Inflammatory macrophage treated with lipopolysaccharide for 4 hours (primary cell): ENCODE measurements at regions not wholly inside any gene's neighbourhood (a gene's known extent, or its start where the extent isn't known, plus 50 kb on each side); places are given as distances from the start of the nearest gene placed in this dataset.
"Not testable (repeated sequence)": the region's sequence is repeated elsewhere in the genome, so short reads cannot be mapped to it uniquely, and the experiment has no call there.

Experiments
- DNase-seq: peaks from one replicate; pipeline ENCODE4 v3.0.0-alpha.2; 2020

DNA sequence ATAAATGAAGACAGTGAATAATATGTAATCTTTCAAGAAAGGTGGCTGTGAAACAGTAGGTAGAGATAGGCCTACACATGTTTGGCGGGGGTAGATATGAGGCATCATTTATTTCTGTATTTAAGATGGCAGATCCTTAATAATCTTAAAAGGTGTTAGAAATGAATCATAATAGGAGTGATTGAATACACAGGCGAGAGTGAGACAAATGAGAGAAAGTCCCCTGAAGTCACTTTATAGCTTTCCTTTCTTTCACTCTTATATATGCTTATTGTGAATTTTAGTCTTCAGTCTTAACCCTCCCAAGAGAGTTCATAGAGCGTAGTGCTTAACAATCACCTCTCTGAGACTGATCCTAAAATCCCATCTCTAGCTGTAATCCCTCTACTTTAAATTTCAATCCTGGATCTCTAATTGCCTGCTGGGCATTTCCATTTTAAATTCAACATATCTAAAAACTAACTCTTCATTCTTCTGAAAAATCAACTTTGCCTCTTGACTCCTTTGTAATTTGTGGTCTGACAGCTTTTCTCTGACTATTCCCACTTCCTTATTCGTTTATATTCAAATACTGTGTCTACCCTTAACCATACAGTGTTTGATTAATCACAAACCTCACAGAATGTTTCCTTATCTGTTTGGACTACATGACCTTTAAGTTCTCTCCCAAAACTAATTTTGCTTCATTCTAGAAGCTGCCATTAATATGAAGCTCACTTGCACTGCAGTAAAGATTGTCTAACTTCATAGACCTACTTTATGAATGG, 463.7 kb upstream of the FSIP2 start:
- DNase-seq: no peak

DNA sequence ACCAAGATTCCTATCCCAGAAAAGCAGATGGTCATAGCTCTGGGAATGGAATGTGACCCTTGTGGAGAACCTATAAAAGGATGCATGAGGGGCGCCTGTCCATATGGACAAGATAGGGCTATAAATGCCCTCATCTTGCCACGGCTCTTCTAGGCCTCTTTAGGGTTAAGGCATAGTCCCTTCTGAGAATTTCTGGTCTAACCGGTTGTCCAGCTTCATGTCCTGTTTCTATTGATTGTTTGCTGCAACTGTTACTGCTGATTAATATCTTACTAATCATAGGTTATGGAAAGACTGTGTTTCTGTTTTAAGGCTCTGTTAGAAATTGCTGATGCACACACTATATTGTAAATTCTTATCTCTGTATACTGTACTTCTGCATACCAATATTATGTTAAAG, 462.6 kb upstream of the FSIP2 start:
- DNase-seq: not testable (repeated sequence)

DNA sequence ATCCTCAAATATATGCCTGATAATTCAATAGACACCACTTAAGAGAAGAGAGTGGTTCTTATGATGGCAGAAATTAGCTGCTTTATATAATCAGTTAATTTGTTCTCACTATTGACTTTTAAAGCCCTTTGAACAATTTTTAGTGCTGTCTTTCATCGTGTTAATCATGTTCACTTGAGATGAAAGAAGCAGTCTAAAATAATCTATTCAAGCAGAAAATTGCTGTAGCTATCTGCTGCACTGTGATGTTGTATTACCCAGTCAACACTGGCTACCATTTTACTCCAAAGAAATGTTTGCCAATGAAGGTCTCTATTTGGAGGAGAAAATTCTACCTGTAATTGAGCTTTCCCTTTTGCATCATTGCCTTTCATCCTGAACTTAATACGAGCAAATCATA, 459.8 kb upstream of the FSIP2 start:
- no peak for DNase-seq

DNA sequence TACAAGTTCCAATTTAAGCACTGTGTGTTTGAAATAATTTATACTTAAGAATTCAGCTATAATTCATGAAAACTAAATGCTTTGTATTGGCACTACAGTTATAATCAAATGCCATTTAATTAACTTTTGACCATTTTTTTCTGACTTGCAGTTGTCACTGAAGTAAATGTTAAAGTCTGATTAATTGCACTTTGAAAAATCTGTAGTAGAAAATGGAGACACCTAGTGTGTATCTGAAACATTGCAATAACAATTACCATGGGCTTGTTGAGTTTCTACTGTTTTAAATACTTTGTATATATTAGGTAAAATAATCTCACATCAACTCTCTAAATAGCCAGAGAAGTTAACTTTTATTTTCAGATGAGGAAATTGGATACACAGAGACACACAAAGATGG, 458.6 kb upstream of the FSIP2 start:
- DNase-seq: peak; percentile 3

DNA sequence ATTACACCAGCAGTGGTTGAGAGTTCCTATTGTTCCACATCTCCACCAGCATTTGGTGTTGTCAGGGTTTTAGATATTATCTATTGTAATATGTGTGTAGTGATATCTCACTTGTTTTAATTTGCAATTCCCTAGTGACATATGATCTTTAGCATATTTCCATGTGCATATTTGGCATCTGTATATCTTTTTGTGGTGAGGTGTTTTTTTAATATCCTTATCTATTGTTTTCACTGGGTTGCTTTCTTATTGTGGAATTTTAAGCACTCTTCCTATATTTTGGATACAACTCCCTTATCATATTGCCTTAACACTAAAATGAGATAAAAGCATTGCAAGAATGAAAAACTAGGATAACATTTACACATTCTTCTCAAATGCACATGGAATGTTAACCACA, 453.9 kb upstream of the FSIP2 start:
- DNase-seq: no peak

DNA sequence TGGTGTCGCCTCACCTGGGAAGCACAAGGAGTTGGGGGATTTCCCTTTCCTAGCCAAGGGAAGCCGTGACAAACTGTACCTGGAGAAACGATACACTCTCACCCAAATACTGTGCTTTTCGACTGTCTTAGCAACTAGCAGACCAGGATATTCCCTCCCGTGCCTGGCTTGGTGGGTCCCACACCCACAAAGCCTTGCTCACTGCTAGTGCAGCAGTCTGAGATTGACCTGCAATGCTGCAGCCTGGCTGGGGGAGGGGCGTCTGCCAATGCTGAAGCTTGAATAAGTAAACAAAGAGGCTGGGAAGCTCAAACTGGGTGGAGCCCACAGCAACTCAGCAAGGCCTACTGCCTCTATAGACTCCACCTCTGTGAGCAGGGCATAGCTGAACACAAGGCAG, 448.6 kb upstream of the FSIP2 start:
- DNase-seq: not testable (repeated sequence)

DNA sequence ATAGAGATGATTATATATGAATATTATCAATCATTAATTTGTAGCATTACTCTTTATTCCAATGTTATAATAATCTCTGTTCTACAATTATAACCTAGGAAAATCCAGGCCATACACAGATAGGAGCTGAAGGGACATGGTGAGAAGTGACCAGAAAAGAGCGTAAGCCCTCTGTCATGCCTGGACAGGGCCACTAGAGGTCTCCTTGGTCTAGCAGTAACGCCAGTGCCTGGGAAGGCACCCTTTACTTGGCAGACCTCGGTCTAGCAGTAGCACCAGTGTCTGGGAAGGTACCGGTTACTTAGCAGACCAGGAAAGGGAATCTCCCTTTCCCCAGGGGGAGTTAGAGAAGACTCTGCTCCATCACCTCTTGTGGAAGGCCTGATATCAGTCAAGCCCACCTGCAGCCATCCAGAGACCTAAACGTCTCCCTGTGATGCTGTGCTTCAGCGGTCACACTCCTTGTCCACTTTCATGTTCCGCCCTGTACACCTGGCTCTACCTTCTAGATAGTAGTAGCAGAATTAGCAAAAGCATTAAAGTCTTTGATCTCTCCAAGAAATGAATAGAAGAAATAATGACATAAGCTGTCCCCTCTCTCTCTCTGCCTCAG, 447.5 kb upstream of the FSIP2 start:
- DNase-seq: peak; percentile 20

DNA sequence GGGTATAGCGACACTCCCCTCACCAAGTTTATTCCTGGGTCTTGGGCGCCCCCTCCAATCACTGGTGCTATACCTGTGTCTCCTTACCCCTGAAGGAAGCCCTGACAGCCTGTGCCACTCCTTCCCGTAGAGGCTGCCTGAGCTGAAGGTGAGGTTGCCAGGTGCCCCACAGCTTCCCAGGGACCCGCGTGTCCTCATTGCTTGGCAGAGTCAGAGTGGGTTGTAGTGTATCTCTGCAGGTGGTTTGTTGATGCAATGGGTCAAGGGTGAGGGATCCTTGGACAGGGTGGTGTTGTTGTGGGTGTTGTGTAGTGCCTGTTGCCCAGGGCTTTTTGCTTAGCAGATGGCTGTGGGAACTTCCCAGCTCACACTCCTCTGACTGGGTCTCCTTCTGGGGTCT, 438.7 kb upstream of the FSIP2 start:
- no peak for DNase-seq

DNA sequence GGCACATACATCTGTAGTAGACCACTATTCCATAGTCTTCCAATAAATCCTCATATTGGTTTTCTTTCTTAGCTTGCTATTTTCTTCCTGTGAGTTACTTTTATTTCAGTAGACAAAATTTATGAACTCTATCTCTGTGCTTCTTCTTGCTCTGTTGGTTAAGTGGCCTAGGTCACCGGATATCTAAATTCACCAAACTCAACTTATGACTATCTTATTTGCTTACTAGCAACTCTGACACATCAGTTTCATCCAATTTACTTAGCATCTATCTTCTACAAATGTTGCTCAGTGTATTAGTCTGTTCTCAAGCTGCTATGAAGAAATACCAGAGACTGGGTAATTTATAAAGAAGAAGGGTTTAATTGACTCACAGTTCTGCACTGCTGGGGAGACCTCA, 432.5 kb upstream of the FSIP2 start:
- DNase-seq: no peak

DNA sequence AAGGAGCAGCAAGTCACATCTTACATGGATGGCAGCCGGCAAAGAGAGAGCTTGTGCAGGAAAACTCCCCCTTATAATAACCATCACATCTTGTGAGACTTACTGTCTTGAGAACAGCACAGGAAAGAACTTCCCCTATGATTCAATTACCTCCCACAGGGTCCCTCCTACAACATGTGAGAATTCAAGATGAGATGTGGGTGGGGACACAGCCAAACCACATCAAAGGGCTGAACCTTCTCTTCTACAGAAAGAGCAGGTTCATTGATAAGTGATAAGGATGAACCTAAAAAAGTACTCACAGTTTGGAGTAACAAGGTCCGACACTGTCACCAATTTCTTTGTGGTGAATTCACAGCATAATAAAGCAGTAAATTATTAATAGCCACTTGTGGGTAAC, 422.2 kb upstream of the FSIP2 start:
- no peak for DNase-seq

DNA sequence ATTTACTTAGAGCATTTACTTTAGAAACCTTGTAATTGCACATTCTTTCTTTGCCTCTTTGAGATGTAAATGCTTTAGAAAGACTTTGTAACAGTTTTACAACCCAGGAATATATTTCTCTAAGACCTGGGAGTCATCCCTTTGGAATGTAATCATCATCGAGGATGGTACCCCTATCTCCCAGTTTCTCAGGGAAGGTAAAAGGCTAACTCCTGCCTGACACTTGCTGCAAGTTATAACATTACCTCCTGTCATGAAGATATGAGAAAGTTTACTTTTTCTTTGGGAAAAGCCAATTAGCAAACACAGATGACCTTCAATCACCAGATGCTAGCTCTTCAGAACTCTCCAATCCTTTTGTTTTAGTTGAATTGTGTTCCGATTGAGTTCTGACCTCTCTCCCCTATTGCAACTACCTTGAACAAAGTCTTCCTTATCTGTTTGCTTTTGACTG, 420.3 kb upstream of the FSIP2 start:
- no peak for DNase-seq

DNA sequence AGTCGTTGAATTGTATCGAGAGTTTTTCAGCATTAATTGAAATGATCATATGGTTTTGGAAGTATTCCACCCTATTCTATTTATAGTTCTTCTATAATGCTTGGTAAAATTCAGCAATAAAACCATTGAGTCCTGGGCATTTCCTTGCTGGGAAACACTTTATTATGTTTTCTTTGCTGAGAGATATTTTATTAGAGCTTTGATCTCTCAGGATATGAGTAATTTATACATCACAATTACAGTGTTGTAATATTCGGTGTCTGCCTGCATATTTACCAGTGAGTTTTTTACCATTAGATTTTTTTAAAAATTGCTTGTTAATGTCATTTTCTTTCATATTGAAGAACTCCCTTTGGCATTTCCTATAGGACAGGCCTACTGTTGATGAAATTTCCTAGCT, 402.7 kb upstream of the FSIP2 start:
- DNase-seq: no peak

DNA sequence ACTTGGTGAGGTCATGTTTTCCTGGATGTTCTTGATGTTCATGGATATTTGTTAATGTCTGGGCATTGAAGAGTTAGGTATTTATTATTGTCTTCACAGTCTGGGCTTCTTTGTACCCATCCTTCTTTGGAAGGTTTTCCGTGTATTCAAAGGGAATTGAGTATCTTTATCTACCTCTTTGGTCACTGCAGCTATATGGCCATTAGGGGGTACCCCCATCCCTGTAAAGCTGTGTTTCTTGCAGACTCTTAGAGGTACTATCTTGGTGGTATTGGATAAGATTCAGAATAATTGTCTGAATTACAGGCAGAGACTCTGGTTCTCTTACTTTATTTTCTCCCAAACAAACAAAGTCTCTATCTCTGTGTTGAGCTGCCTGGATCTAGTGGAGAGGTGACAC, 401.6 kb upstream of the FSIP2 start:
- no peak for DNase-seq

DNA sequence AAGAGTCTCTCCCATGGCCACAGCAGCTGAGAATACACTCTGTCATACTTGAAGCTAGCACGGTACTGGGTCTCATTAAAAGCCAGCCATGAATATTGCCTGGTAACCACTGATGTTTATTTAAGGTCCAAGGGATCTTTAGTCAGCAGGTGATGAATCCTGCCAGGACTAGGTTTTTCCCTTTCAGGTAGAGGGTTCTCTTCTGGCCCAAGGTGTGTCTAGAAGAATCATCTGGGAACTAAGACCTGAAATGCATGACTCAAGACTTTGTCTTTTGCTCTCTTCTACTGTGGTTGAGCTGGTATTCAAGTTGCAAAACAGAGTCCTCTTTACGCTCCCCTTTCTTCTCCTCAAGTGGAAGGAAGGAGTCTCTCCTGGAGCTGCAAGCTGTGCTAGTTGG, 400.5 kb upstream of the FSIP2 start:
- no peak for DNase-seq

DNA sequence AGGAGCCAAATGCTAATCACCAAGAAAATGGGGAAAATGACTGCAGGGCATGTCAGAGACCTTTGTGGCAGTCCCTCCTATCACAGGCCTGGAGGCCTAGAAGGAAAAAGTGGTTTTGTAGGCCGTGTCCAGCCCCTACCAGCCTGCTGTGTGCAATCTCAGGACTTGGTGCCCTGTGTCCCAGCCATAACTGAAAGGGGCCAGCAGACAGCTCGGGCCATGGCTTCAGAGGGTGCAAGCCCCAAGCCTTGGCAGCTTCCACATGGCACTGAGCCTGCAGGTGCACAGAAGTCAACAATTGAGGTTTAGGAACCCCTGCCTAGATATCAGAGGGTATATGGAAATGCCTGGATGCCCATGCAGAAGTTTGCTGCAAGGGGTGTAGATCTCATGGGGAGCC, 391.2 kb upstream of the FSIP2 start:
- no peak for DNase-seq

DNA sequence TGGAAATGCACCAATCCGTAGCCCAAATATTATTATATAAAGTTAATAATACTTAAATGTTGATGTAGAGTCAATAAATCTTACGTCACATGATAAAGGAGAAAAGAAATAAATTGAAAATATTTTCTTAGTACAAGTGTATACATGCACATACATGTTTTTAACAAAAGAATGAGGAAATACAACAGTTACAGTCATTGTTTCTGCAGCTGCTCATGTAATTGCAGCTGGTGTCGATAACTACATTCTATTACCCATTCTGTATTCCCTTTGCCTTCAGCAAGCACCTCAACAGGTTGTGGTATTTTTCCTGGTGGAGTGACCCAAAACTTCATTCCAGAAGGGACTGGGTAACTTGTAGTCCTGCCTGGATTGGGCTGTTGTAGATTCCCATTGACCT, 377.8 kb upstream of the FSIP2 start:
- no peak for DNase-seq

DNA sequence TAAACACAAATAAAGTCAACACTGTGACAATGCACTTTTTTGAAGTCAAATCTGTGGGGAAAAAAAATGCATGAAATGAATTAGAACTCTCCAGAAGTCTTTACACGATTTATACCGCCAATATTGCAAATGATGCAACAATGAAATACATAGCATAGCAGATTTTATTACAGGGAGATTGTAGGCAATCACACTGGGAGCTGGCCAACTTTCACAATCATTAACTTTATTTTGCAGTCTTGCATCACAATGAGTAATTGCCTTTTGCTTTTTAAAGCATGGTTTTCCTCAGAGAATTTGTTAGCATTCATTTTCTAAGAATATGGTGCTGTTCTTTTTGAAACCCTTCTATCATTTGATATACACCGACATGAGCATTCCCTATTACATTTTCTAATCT, 366.4 kb upstream of the FSIP2 start:
- DNase-seq: no peak

DNA sequence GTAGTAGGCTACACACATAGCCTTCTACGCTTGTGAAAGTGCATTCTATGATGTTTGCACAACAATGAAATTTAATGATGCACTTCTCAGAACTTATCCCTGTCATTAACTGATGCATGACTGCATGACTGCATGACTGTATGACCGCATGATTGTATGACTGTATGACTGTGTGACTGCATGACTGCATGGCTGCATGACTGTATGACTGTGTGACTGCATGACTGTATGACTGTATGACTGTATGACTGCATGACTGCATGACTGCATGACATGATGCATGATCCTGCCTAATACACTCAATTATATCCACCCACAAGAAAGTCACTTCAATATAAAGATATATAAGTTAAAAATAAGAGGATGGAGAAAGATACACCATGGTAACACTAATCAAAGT, 365.4 kb upstream of the FSIP2 start:
- DNase-seq: no peak

DNA sequence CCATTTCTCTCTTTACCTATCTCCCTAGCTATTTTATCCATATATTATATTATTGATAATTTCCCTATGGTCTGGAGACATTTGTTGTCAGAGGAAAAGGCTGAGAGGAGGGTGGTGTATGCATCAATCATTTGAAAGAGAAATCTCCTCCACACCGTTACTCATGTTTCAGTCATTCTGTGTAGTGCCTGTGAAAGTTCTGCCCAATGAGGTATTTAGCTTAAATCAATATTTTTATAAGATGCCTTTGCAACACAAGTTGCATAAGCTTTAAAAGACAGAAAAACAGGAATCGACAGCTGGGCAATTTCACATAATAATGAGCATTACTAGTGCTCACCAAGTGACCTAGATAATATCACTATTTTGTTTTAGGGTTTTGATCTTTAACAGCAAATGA, 363.7 kb upstream of the FSIP2 start:
- no peak for DNase-seq

DNA sequence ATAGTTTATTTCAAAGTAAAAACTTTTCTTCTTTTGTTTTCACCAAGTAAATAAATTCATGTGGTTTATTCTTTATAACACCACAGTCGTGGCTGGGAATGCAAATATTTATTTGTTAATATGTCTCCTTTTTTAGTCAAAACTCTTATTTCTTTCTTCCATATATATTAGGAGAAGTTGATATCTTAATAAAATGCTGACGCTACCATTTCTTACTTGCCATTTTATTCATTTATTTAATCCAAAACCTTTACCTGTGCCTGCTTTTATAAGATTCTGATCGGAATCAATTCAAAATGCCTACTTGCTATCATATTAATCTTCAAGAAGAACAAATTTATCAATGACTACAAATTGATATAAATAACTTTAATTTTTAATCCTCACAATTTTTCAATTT, 362.9 kb upstream of the FSIP2 start:
- no peak for DNase-seq

DNA sequence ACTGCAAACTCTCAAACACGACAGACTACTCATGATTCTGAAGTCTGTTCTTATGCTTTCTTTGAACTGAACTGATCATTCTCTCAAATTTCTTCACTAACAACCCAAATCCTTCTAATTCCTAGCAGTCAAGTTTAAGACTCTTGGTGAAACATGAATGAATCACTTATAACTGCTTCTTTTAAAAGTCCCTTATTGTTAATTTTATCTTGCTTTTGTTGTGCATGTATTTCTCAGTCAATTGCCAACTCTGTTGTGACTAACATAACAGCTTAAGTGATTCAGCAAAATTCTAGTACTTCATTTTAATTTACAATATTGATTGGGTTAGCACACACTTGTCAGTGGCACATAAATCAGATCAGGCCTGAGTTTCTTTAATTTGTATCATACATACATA, 357.0 kb upstream of the FSIP2 start:
- no peak for DNase-seq

DNA sequence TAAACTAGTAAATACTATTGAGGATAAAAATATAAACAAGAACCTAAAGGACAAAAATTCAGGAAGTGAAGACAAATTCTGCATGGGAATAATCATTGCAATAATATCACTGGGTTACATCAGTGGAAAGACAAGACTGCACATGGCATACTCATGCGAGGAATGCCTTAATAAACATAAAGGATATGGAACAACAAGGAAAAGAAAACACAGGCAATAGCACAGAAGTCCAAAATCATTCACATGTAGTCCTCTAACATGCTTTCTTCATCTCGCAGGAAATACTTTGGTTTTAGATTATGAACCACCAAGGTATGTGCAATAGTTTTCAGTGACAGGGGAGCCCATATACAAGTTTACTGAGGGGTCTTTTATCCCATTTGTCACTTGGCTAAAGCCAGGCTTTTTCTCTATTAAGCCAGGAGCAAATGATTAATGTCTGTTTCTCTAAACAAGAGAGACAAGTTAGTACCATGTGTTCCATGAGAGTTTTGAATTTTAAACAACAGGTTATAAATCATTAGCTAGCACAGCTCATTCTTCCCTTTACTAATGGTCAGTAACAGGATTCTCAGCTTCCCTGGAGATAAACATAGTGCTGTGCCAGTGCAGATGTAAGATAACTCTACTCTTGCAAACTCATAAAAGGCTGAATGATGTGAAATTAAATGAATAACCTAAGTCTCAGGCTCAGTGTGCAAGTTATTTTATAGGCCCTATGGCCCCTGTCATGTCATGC, 353.6 kb upstream of the FSIP2 start:
- DNase-seq: no peak

DNA sequence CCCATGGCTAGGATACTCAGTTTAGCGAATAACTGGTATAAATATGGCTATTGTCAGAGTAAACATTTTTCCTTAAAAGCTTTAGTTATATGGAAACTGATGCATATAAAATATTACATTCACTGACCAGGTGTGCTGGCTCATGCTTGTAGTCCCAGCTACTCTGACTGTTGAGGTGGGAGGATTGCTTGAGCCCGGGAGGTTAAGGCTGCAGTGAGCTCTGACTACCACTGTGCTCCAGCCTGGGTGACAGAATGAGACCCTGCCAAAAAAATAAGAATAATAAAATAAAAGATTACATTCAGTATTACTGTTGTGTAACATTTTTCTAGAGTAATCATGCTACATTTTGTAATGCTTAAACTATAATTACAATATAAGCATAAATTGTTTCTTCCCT, 350.4 kb upstream of the FSIP2 start:
- no peak for DNase-seq

DNA sequence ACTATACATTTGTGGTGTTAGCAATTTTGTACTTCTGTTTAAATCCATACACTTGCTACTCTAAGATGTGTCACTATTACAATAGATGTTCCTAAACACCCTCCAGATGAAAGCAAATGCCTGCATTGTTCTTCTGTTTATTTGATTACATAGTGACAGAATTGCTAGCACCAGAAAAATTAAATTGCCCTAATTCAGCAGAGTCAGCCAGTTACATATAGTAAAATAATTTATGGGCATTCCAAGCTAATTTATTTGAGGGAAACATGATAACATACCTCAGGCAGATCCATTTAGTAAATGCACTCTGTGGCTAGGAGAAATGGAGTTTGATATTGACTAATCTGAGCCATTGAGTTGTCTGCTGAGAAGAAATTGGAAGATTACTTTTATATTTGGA, 347.1 kb upstream of the FSIP2 start:
- no peak for DNase-seq
